Fibroblast of lung (primary cell): ENCODE measurements at regions not wholly inside any gene's neighbourhood (a gene's known extent, or its start where the extent isn't known, plus 50 kb on each side); places are given as distances from the start of the nearest gene placed in this dataset.

Source experiments
- DNase-seq, 2 donors: peaks; one replicate each; pipeline versions ENCODE4 v3.0.0 to v3.0.0-alpha.2; 2010; ENCODE audit warnings: low read depth in 2 of 2
- H2AFZ ChIP-seq: 2 replicates; pipeline ENCODE4 v1.5.1; 2012; ENCODE audit warnings: low read length, control low read depth, inconsistent platforms
- H3K27ac ChIP-seq: 2 replicates; pipeline ENCODE4 v1.5.1; 2011; ENCODE audit warnings: low read length, control low read depth; ENCODE audit not compliant: insufficient read depth
- H3K27me3 ChIP-seq: 2 replicates; pipeline ENCODE4 v1.5.1; 2011; ENCODE audit warnings: mild to moderate bottlenecking, low read length; ENCODE audit not compliant: control insufficient read depth, insufficient read depth
- H3K36me3 ChIP-seq: 2 replicates; pipeline ENCODE4 v1.5.1; 2011; ENCODE audit warnings: low read length; ENCODE audit not compliant: control insufficient read depth, insufficient read depth
- H3K4me1 ChIP-seq: 2 replicates; pipeline ENCODE4 v1.5.1; 2011; ENCODE audit warnings: low read length; ENCODE audit not compliant: control insufficient read depth, insufficient read depth; ENCODE audit errors: extremely low read depth
- H3K4me2 ChIP-seq: 2 replicates; pipeline ENCODE4 v1.5.1; 2011; ENCODE audit warnings: low read length, control low read depth; ENCODE audit not compliant: insufficient read depth; ENCODE audit errors: extremely low read depth
- H3K4me3 ChIP-seq, 4 experiments: fragments of 200-600 bp in 1 of 4; sonication (generic) in 1 of 4; replicated peaks in 1 of 4; 2 replicates each; pipeline ENCODE4 v1.5.1; 2011 to 2016; ENCODE audit warnings: low read length in 4 of 4, low read depth in 3 of 4, mild to moderate bottlenecking in 3 of 4, control low read depth in 2 of 4, inconsistent platforms in 1 of 4, mixed read lengths in 1 of 4; ENCODE audit not compliant: insufficient read depth in 1 of 4; ENCODE audit errors: control extremely low read depth in 1 of 4
- H3K79me2 ChIP-seq: 2 replicates; pipeline ENCODE4 v1.5.1; 2012; ENCODE audit warnings: mild to moderate bottlenecking, low read length, inconsistent platforms; ENCODE audit not compliant: control insufficient read depth, insufficient read depth
- H3K9ac ChIP-seq: 2 replicates; pipeline ENCODE4 v1.5.1; 2011; ENCODE audit warnings: mild to moderate bottlenecking, low read length, control low read depth; ENCODE audit not compliant: insufficient read depth
- H3K9me3 ChIP-seq: 2 replicates; pipeline ENCODE4 v1.5.1; 2012; ENCODE audit warnings: low read depth, low read length; ENCODE audit not compliant: control insufficient read depth, insufficient read depth
- H4K20me1 ChIP-seq: 2 replicates; pipeline ENCODE4 v1.5.1; 2011; ENCODE audit warnings: low read length; ENCODE audit not compliant: control insufficient read depth, insufficient read depth; ENCODE audit errors: extremely low read depth
- CTCF ChIP-seq, 2 donors: IDR thresholded peaks in 1 of 2; conservative IDR thresholded peaks in 1 of 2; 1 replicate in 1 of 2; 2 replicates in 1 of 2; pipeline ENCODE4 v1.5.1; 2011 to 2012; ENCODE audit warnings: low read length in 2 of 2, control low read depth in 1 of 2, inconsistent platforms in 1 of 2, low read depth in 1 of 2, mild to moderate bottlenecking in 1 of 2
- EZH2 ChIP-seq: IDR thresholded peaks from 2 replicates; pipeline ENCODE4 v1.5.1; 2012; ENCODE audit warnings: low read length, control low read depth, mild to moderate bottlenecking; ENCODE audit errors: missing control alignments

DNA sequence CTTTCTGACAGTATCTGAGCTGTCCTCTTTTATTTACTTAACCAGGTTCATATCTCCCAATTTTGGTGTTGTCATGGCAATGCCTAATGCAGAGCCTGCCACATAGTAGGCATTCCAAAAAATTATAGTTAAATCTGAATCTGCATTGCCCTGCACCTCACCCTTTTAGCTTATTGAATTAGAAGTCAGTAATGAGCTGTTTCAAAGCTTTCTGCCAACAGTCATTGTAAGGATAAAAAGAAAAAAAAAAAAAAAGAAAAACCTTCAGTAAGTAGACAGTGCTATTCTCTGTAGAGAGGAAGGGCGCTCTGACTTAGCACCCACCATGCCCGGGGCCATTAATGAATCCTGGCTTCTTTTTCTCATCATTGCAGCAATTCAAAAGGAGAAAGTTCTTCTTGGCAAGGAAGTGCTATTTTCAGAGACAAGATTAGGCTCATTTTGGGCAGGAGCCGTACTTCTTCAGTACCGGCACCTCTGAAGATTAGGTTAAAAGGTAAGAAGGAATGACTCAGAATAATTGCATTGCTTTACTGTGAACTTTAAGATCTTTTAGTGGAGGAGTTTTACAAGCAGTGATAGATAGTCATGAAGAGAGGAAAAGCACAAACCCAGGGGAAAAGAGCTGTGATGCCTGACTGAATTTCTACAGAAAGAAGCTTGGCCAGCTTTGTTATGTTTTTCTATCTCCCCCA lies 2041.2 kb upstream of the PIK3C3 start:
- H3K4me2 ChIP-seq = no peak overlapping the region
- no peaks in the 10 kb centered on the region for H4K20me1 ChIP-seq
- no peak overlapping the region for H3K27ac ChIP-seq
- H2AFZ ChIP-seq = no peak overlapping the region
- no peaks in the 10 kb centered on the region for H3K27me3 ChIP-seq
- H3K9ac ChIP-seq = no peak overlapping the region
- H3K79me2 ChIP-seq = no peaks in the 10 kb centered on the region
- no peak for DNase-seq
- H3K4me3 ChIP-seq = no peak overlapping the region
- TF ChIP-seq CTCF (conservative IDR thresholded peaks at IDR 0.05 in 1 of 2, IDR thresholded peaks at IDR 0.05 in 1 of 2; ENCODE audit: low read depth in 1 of 2, low read length in 2 of 2) = no peak
- no peak for TF ChIP-seq EZH2
- no peaks in the 10 kb centered on the region for H3K9me3 ChIP-seq
- H3K4me1 ChIP-seq = no peaks in the 10 kb centered on the region
- H3K36me3 ChIP-seq = no peaks in the 10 kb centered on the region

- Histone ChIP-seq H3K9me3 (no peaks in the 10 kb centered on the region), H3K79me2 (no peaks in the 10 kb centered on the region), H3K4me1 (no peaks in the 10 kb centered on the region), H3K4me3 (no peak overlapping the region), H4K20me1 (no peaks in the 10 kb centered on the region), H3K4me2 (no peak overlapping the region), H3K36me3 (no peaks in the 10 kb centered on the region), H3K27ac (no peak overlapping the region), H2AFZ (no peak overlapping the region), H3K9ac (no peak overlapping the region), H3K27me3 (no peaks in the 10 kb centered on the region)
- no peak for DNase-seq
- TF ChIP-seq CTCF (conservative IDR thresholded peaks at IDR 0.05 in 1 of 2, IDR thresholded peaks at IDR 0.05 in 1 of 2; ENCODE audit: low read depth in 1 of 2, low read length in 2 of 2) (no peak), EZH2 (no peak)
These were observed 2043.3 kb upstream of the PIK3C3 start for GRCh38 chr18:39911716-39912115.

GRCh38 chr18:39909706-39910105 lies 2045.3 kb upstream of the PIK3C3 start:
- Histone ChIP-seq H3K9ac (no peak overlapping the region), H3K79me2 (no peaks in the 10 kb centered on the region), H3K27me3 (no peaks in the 10 kb centered on the region), H3K4me3 (no peak overlapping the region), H4K20me1 (no peaks in the 10 kb centered on the region), H3K4me2 (no peak overlapping the region), H3K4me1 (no peaks in the 10 kb centered on the region), H3K9me3 (no peaks in the 10 kb centered on the region), H3K36me3 (no peaks in the 10 kb centered on the region), H3K27ac (no peak overlapping the region), H2AFZ (no peak overlapping the region)
- TF ChIP-seq EZH2 (no peak), CTCF (conservative IDR thresholded peaks at IDR 0.05 in 1 of 2, IDR thresholded peaks at IDR 0.05 in 1 of 2; ENCODE audit: low read depth in 1 of 2, low read length in 2 of 2) (no peak)
- peak; percentile 1 to 44 for DNase-seq
